HepG2 (cell line): ENCODE measurements at regions not wholly inside any gene's neighbourhood (a gene's known extent, or its start where the extent isn't known, plus 50 kb on each side); places are given as distances from the start of the nearest gene placed in this dataset.

Source experiments
- ATAC-seq: fragments of 200-7000 bp; cut with Tn5 transposase; 3 replicates; pipeline ENCODE4 v1.9.1; 2020; ENCODE audit warnings: mild to moderate bottlenecking, moderate library complexity
- BruUV-seq: library from RNA; stranded (reverse); fragments of 400-500 nt; replicated peaks from 2 replicates; lab custom pipeline; 2021; lab: Mats Ljungman, UMichigan
- CTCF ChIA-PET: fragments of 300-600 bp; formaldehyde crosslinking; extraction: SDS; loops from one replicate; lab custom pipeline; 2021; ENCODE audit warnings: low total read pairs, inconsistent platforms, low intra/inter-chr PET ratio; lab: Yijun Ruan, JAX
- POLR2A ChIA-PET: fragments of 350-600 bp; sonication (Branson Sonifier 250); formaldehyde crosslinking; loops from one replicate; lab custom pipeline; 2020; ENCODE audit warnings: antibody characterized with exemption, inconsistent platforms; lab: Yijun Ruan, JAX
- DNase-seq: peaks from one replicate; pipeline ENCODE4 v3.0.0-alpha.2; 2015; ENCODE audit warnings: low spot score
- FAIRE-seq: peaks from 3 replicates; lab custom pipeline; 2011; peaks lifted over from hg19 to GRCh38; lab: Jason Lieb, UNC
- H2AFZ ChIP-seq: one replicate; pipeline ENCODE4 v1.6.1; 2011; ENCODE audit warnings: low read length, inconsistent platforms
- H3K27ac ChIP-seq: fragments of 300-600 bp; 3 replicates; pipeline ENCODE4 v1.8.0; 2011; ENCODE audit warnings: mixed run types, mild to moderate bottlenecking, mixed read lengths, low read length, inconsistent platforms; ENCODE audit not compliant: insufficient read depth; ENCODE audit errors: extremely low read length
- H3K27me3 ChIP-seq, 2 experiments: fragments of 200-600 bp in 1 of 2; 2 replicates in 1 of 2; 3 replicates in 1 of 2; pipeline versions ENCODE4 v1.6.0 to v1.8.0; 2011; ENCODE audit warnings: low read length in 2 of 2, mild to moderate bottlenecking in 2 of 2, moderate library complexity in 2 of 2, inconsistent platforms in 1 of 2; ENCODE audit not compliant: insufficient read depth in 2 of 2, control insufficient read depth in 1 of 2
- H3K36me3 ChIP-seq, 2 experiments: fragments of 200-600 bp in 1 of 2; replicated peaks in 1 of 2; 2 replicates in 1 of 2; 3 replicates in 1 of 2; pipeline versions ENCODE4 v1.5.1 to v1.8.0; 2011; ENCODE audit warnings: low read length in 2 of 2, inconsistent platforms in 1 of 2; ENCODE audit not compliant: insufficient read depth in 2 of 2, control insufficient read depth in 1 of 2
- H3K4me1 ChIP-seq: 2 replicates; pipeline ENCODE4 v1.5.1; 2012; ENCODE audit warnings: low read length, inconsistent platforms; ENCODE audit not compliant: insufficient read depth
- H3K4me2 ChIP-seq: 2 replicates; pipeline ENCODE4 v1.6.0; 2011; ENCODE audit warnings: low read depth, low read length, inconsistent platforms
- H3K4me3 ChIP-seq, 3 experiments: fragments of 200-600 bp in 1 of 3; sonication (generic), shearing (Covaris generic) in 1 of 3; replicated peaks in 1 of 3; 2 replicates each; pipeline ENCODE4 v1.5.1; 2011 to 2016; ENCODE audit warnings: low read length in 3 of 3, inconsistent platforms in 2 of 3, low read depth in 2 of 3, mild to moderate bottlenecking in 2 of 3, control low read depth in 1 of 3, mixed read lengths in 1 of 3; ENCODE audit not compliant: insufficient read depth in 1 of 3
- H3K79me2 ChIP-seq: one replicate; pipeline ENCODE4 v1.6.1; 2011; ENCODE audit warnings: low read length, inconsistent platforms; ENCODE audit not compliant: insufficient read depth
- H3K9ac ChIP-seq: 2 replicates; pipeline ENCODE4 v1.6.0; 2011; ENCODE audit warnings: mild to moderate bottlenecking, low read depth, low read length, inconsistent platforms; ENCODE audit not compliant: insufficient read depth
- H3K9me3 ChIP-seq: 2 replicates; pipeline ENCODE4 v1.5.1; 2012; ENCODE audit warnings: mild to moderate bottlenecking, low read length
- H4K20me1 ChIP-seq: 2 replicates; pipeline ENCODE4 v1.6.0; 2011; ENCODE audit warnings: inconsistent platforms, mild to moderate bottlenecking, low read length, moderate library complexity; ENCODE audit not compliant: insufficient read depth
- ARID5B ChIP-seq: IDR thresholded peaks from 2 replicates; pipeline ENCODE4 v1.4.0; 2020; ENCODE audit warnings: mild to moderate bottlenecking, missing genetic modification reagents
- FOXK2 ChIP-seq: fragments of 450-650 bp; IDR thresholded peaks from 2 replicates; pipeline ENCODE4 v1.6.1; 2016
- HNF4A ChIP-seq: sonication (generic); formaldehyde crosslinking; IDR thresholded peaks from 2 replicates; pipeline ENCODE4 v1.4.0; 2020; ENCODE audit warnings: missing genetic modification reagents
- JARID2 ChIP-seq: sonication (generic); formaldehyde crosslinking; IDR thresholded peaks from 2 replicates; pipeline ENCODE4 v1.8.1; 2023; ENCODE audit warnings: missing genetic modification reagents, inconsistent platforms; ENCODE audit not compliant: insufficient replicate concordance
- NR2F1 ChIP-seq, 2 experiments: fragments of 450-650 bp in 1 of 2; formaldehyde crosslinking in 1 of 2; IDR thresholded peaks; 2 replicates each; pipeline versions ENCODE4 v1.5.0 to v1.6.1; 2016 to 2020; ENCODE audit warnings: mild to moderate bottlenecking in 1 of 2, missing compliant biosample characterization in 1 of 2, missing genetic modification reagents in 1 of 2, moderate library complexity in 1 of 2
- PPARG ChIP-seq: conservative IDR thresholded peaks from 2 replicates; pipeline ENCODE4 v1.6.1; 2016; ENCODE audit warnings: missing biosample characterization, missing genetic modification reagents
- RFXAP ChIP-seq: sonication (generic); formaldehyde crosslinking; IDR thresholded peaks from 2 replicates; pipeline ENCODE4 v1.4.0; 2020; ENCODE audit warnings: missing genetic modification reagents, borderline replicate concordance
- TEAD2 ChIP-seq: sonication (generic); formaldehyde crosslinking; IDR thresholded peaks from 2 replicates; pipeline ENCODE4 v1.9.0; 2021; ENCODE audit warnings: missing genetic modification reagents
- YY1 ChIP-seq: IDR thresholded peaks from 2 replicates; pipeline ENCODE4 v1.6.1; 2011; ENCODE audit warnings: low read length, low read depth, moderate library complexity, mild to moderate bottlenecking; ENCODE audit not compliant: insufficient read depth, insufficient replicate concordance
- ZBTB21 ChIP-seq: sonication (generic); formaldehyde crosslinking; IDR thresholded peaks from 2 replicates; pipeline ENCODE4 v1.4.0; 2020; ENCODE audit warnings: missing genetic modification reagents
- ZKSCAN5 ChIP-seq: sonication (generic); formaldehyde crosslinking; IDR thresholded peaks from 2 replicates; pipeline ENCODE4 v1.5.1; 2020; ENCODE audit warnings: mild to moderate bottlenecking, missing genetic modification reagents
- ZNF331 ChIP-seq: sonication (generic); formaldehyde crosslinking; IDR thresholded peaks from 2 replicates; pipeline ENCODE4 v1.4.0; 2020; ENCODE audit warnings: missing genetic modification reagents
- ZNF446 ChIP-seq: sonication (generic); formaldehyde crosslinking; IDR thresholded peaks from 2 replicates; pipeline ENCODE4 v1.5.0; 2020; ENCODE audit warnings: mild to moderate bottlenecking, missing genetic modification reagents
- ZNF557 ChIP-seq: sonication (generic); formaldehyde crosslinking; IDR thresholded peaks from 2 replicates; pipeline ENCODE4 v1.4.0; 2020; ENCODE audit warnings: missing genetic modification reagents
- ZZZ3 ChIP-seq: sonication (generic); formaldehyde crosslinking; IDR thresholded peaks from 2 replicates; pipeline ENCODE4 v1.4.0; 2020; ENCODE audit warnings: missing genetic modification reagents, mild to moderate bottlenecking, borderline replicate concordance
- WGBS: methylation state at CpG from one replicate; pipeline ENCODE4 v1.1.6; 2017; ENCODE audit warnings: low lambda C conversion rate; 5-methylcytosine and 5-hydroxymethylcytosine counted together
- in situ Hi-C: cut with HindIII; loops from 2 replicates; pipeline ENCODE4 v1.10.0; 2017; ENCODE audit warnings: low pct_unique_long_range_greater_than_20kb; ENCODE audit not compliant: extremely low pct_ligation_motif_present
- intact Hi-C: fragments of 100-400 bp; cut with micrococcal nuclease; formaldehyde crosslinking; loops from one replicate; pipeline ENCODE4 v1.10.0; 2022; ENCODE audit not compliant: unreplicated experiment
- TF ChIP-seq, protein P1 (sequence below): sonication (generic); formaldehyde crosslinking; IDR thresholded peaks from 2 replicates; pipeline ENCODE4 v1.4.0; 2020; ENCODE audit warnings: mild to moderate bottlenecking, missing genetic modification reagents
- TF ChIP-seq, protein P2 (sequence below): sonication (generic); formaldehyde crosslinking; IDR thresholded peaks from 2 replicates; pipeline ENCODE4 v1.4.0; 2020; ENCODE audit warnings: missing genetic modification reagents
- TF ChIP-seq, protein P3 (sequence below): sonication (generic); formaldehyde crosslinking; IDR thresholded peaks from 2 replicates; pipeline ENCODE4 v1.5.0; 2020; ENCODE audit warnings: missing genetic modification reagents

- Histone ChIP-seq H3K79me2 (no peaks in the 10 kb centered on the region), H3K36me3 (no peaks in the 10 kb centered on the region), H2AFZ (no peak overlapping the region), H3K9ac (no peak overlapping the region), H3K9me3 (peaks cover 9% of the 10 kb centered on the region; the same call in 1 of the 2 replicates), H4K20me1 (no peaks in the 10 kb centered on the region), H3K4me1 (no peaks in the 10 kb centered on the region), H3K27ac (no peak overlapping the region), H3K27me3 (no peaks in the 10 kb centered on the region), H3K4me2 (no peak overlapping the region), H3K4me3 (no peak overlapping the region)
- DNase-seq (no peak), FAIRE-seq (no peak), ATAC-seq (no peak)
- intact Hi-C loops, result no loop called here
- in situ Hi-C loops, result no loop called here
- ChIA-PET CTCF (no interaction called here), POLR2A (no interaction called here)
- no TSS peak for BruUV-seq
- 21% methylated on average over 3 of the region's 3 CpGs for WGBS
- TF ChIP-seq RFXAP (CRISPR knock-in tag) (no peak), JARID2 (no peak), FOXK2 (no peak), NR2F1 (CRISPR knock-in tag; IDR thresholded peaks at IDR 0.05) (no peak), ZNF446 (CRISPR knock-in tag) (no peak), ZZZ3 (CRISPR knock-in tag) (no peak), PPARG (CRISPR knock-in tag) (no peak), ZNF331 (CRISPR knock-in tag) (no peak), ZBTB21 (CRISPR knock-in tag) (no peak), TEAD2 (CRISPR knock-in tag) (no peak), YY1 (no peak), ARID5B (no peak), ZNF557 (CRISPR knock-in tag) (no peak), ZKSCAN5 (CRISPR knock-in tag) (no peak), HNF4A (no peak)
- TF ChIP-seq, protein P1, sequence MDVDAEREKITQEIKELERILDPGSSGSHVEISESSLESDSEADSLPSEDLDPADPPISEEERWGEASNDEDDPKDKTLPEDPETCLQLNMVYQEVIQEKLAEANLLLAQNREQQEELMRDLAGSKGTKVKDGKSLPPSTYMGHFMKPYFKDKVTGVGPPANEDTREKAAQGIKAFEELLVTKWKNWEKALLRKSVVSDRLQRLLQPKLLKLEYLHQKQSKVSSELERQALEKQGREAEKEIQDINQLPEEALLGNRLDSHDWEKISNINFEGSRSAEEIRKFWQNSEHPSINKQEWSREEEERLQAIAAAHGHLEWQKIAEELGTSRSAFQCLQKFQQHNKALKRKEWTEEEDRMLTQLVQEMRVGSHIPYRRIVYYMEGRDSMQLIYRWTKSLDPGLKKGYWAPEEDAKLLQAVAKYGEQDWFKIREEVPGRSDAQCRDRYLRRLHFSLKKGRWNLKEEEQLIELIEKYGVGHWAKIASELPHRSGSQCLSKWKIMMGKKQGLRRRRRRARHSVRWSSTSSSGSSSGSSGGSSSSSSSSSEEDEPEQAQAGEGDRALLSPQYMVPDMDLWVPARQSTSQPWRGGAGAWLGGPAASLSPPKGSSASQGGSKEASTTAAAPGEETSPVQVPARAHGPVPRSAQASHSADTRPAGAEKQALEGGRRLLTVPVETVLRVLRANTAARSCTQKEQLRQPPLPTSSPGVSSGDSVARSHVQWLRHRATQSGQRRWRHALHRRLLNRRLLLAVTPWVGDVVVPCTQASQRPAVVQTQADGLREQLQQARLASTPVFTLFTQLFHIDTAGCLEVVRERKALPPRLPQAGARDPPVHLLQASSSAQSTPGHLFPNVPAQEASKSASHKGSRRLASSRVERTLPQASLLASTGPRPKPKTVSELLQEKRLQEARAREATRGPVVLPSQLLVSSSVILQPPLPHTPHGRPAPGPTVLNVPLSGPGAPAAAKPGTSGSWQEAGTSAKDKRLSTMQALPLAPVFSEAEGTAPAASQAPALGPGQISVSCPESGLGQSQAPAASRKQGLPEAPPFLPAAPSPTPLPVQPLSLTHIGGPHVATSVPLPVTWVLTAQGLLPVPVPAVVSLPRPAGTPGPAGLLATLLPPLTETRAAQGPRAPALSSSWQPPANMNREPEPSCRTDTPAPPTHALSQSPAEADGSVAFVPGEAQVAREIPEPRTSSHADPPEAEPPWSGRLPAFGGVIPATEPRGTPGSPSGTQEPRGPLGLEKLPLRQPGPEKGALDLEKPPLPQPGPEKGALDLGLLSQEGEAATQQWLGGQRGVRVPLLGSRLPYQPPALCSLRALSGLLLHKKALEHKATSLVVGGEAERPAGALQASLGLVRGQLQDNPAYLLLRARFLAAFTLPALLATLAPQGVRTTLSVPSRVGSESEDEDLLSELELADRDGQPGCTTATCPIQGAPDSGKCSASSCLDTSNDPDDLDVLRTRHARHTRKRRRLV, result no peak
- TF ChIP-seq, protein P2, sequence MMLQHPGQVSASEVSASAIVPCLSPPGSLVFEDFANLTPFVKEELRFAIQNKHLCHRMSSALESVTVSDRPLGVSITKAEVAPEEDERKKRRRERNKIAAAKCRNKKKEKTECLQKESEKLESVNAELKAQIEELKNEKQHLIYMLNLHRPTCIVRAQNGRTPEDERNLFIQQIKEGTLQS, result no peak
- TF ChIP-seq, protein P3, sequence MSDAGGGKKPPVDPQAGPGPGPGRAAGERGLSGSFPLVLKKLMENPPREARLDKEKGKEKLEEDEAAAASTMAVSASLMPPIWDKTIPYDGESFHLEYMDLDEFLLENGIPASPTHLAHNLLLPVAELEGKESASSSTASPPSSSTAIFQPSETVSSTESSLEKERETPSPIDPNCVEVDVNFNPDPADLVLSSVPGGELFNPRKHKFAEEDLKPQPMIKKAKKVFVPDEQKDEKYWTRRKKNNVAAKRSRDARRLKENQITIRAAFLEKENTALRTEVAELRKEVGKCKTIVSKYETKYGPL, result no peak
These were observed 66.6 kb upstream of the NAF1 start for GRCh38 chr4:163233321-163233720.
